Neural cell (in vitro differentiated cells): ENCODE measurements at regions not wholly inside any gene's neighbourhood (a gene's known extent, or its start where the extent isn't known, plus 50 kb on each side); places are given as distances from the start of the nearest gene placed in this dataset.

ENCODE experiments used
- EP300 ChIP-seq: fragments of 450-650 bp; conservative IDR thresholded peaks from 2 replicates; pipeline ENCODE4 v1.6.1; 2014; ENCODE audit warnings: antibody characterized with exemption, mild to moderate bottlenecking, moderate library complexity; ENCODE audit not compliant: poor library complexity, severe bottlenecking
- POLR2AphosphoS5 ChIP-seq: IDR thresholded peaks from 2 replicates; pipeline ENCODE4 v1.6.1; 2012
- RAD21 ChIP-seq: fragments of 450-650 bp; conservative IDR thresholded peaks from 2 replicates; pipeline ENCODE4 v1.6.1; 2014; ENCODE audit warnings: antibody characterized with exemption, mild to moderate bottlenecking, moderate library complexity
- REST ChIP-seq: IDR thresholded peaks from 2 replicates; pipeline ENCODE4 v1.6.1; 2012; ENCODE audit warnings: borderline replicate concordance
- SMC3 ChIP-seq: fragments of 450-650 bp; conservative IDR thresholded peaks from 2 replicates; pipeline ENCODE4 v1.6.1; 2014; ENCODE audit warnings: antibody characterized with exemption, mild to moderate bottlenecking, moderate library complexity; ENCODE audit not compliant: poor library complexity
- TAF1 ChIP-seq: IDR thresholded peaks from 2 replicates; pipeline ENCODE4 v1.6.1; 2012; ENCODE audit warnings: low read depth
- TF ChIP-seq, protein P1 (sequence below): fragments of 450-650 bp; IDR thresholded peaks from 2 replicates; pipeline ENCODE4 v1.5.1; 2014; ENCODE audit warnings: antibody characterized with exemption, mild to moderate bottlenecking, moderate library complexity; ENCODE audit not compliant: poor library complexity, severe bottlenecking

GRCh38 chr16:24652209-24652712 lies 77.2 kb upstream of the TNRC6A start:
- TF ChIP-seq, protein P1, sequence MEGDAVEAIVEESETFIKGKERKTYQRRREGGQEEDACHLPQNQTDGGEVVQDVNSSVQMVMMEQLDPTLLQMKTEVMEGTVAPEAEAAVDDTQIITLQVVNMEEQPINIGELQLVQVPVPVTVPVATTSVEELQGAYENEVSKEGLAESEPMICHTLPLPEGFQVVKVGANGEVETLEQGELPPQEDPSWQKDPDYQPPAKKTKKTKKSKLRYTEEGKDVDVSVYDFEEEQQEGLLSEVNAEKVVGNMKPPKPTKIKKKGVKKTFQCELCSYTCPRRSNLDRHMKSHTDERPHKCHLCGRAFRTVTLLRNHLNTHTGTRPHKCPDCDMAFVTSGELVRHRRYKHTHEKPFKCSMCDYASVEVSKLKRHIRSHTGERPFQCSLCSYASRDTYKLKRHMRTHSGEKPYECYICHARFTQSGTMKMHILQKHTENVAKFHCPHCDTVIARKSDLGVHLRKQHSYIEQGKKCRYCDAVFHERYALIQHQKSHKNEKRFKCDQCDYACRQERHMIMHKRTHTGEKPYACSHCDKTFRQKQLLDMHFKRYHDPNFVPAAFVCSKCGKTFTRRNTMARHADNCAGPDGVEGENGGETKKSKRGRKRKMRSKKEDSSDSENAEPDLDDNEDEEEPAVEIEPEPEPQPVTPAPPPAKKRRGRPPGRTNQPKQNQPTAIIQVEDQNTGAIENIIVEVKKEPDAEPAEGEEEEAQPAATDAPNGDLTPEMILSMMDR = no peak
- TF ChIP-seq EP300 (no peak), POLR2AphosphoS5 (no peak), SMC3 (no peak), TAF1 (no peak), RAD21 (no peak), REST (no peak)
